Loucy (cell line): ENCODE measurements at regions not wholly inside any gene's neighbourhood (a gene's known extent, or its start where the extent isn't known, plus 50 kb on each side); places are given as distances from the start of the nearest gene placed in this dataset.
A peak's percentile ranks its signal among the peaks of the same experiment; 100 is the strongest.
"Not testable (repeated sequence)": the region's sequence is repeated elsewhere in the genome, so short reads cannot be mapped to it uniquely, and the experiment has no call there.

Experiments
- H2AFZ ChIP-seq: fragments of 200-600 bp; sonication (generic); 2 replicates; pipeline ENCODE4 v1.6.0; 2016; ENCODE audit warnings: antibody characterized with exemption, mild to moderate bottlenecking, low read length, moderate library complexity
- H3F3A ChIP-seq: fragments of 200-600 bp; 2 replicates; pipeline ENCODE4 v1.6.0; 2016; ENCODE audit warnings: antibody characterized with exemption, low read depth, mild to moderate bottlenecking
- H3K27me3 ChIP-seq: fragments of 200-600 bp; sonication (generic); 2 replicates; pipeline ENCODE4 v1.6.1; 2014; ENCODE audit warnings: low read length, mild to moderate bottlenecking; ENCODE audit not compliant: insufficient read depth, poor library complexity, severe bottlenecking
- H3K36me3 ChIP-seq: fragments of 200-600 bp; sonication (generic); 2 replicates; pipeline ENCODE4 v1.6.1; 2016; ENCODE audit warnings: low read length; ENCODE audit not compliant: insufficient read depth
- H3K4me1 ChIP-seq: fragments of 200-600 bp; sonication (generic); 2 replicates; pipeline ENCODE4 v1.5.1; 2014; ENCODE audit warnings: low read length, mild to moderate bottlenecking; ENCODE audit not compliant: insufficient read depth, poor library complexity, severe bottlenecking
- H3K4me2 ChIP-seq: fragments of 200-600 bp; sonication (generic); 2 replicates; pipeline ENCODE4 v1.6.0; 2014; ENCODE audit warnings: antibody characterized with exemption, low read length, low read depth, mild to moderate bottlenecking; ENCODE audit not compliant: poor library complexity, severe bottlenecking
- H3K4me3 ChIP-seq: fragments of 200-600 bp; sonication (generic); 2 replicates; pipeline ENCODE4 v1.5.1; 2014; ENCODE audit warnings: low read length, mild to moderate bottlenecking, mixed read lengths; ENCODE audit not compliant: poor library complexity, severe bottlenecking
- H3K79me2 ChIP-seq: fragments of 200-600 bp; sonication (generic); 2 replicates; pipeline ENCODE4 v1.6.1; 2014; ENCODE audit warnings: low read length; ENCODE audit not compliant: insufficient read depth
- H3K9ac ChIP-seq: fragments of 200-600 bp; sonication (generic); 2 replicates; pipeline ENCODE4 v1.6.0; 2014; ENCODE audit warnings: mild to moderate bottlenecking, low read depth, low read length, moderate library complexity; ENCODE audit not compliant: poor library complexity, severe bottlenecking
- H3K9me2 ChIP-seq: fragments of 200-600 bp; sonication (generic); replicated peaks from 2 replicates; pipeline ENCODE4 v1.6.1; 2016; ENCODE audit warnings: low read depth, low read length, mixed read lengths
- H3K9me3 ChIP-seq: fragments of 200-600 bp; sonication (generic); 2 replicates; pipeline ENCODE4 v1.6.1; 2014; ENCODE audit warnings: mild to moderate bottlenecking, antibody characterized with exemption, low read length, low read depth; ENCODE audit not compliant: insufficient read depth
- H4K20me1 ChIP-seq: fragments of 200-600 bp; sonication (generic); 2 replicates; pipeline ENCODE4 v1.6.0; 2014; ENCODE audit warnings: antibody characterized with exemption, low read length, mild to moderate bottlenecking; ENCODE audit not compliant: insufficient read depth, poor library complexity, severe bottlenecking
- EZH2phosphoT487 ChIP-seq: fragments of 200-600 bp; IDR thresholded peaks from 2 replicates; pipeline ENCODE4 v1.6.1; 2018; ENCODE audit warnings: antibody characterized with exemption, mild to moderate bottlenecking, moderate library complexity, borderline replicate concordance
- TF ChIP-seq, protein P1 (sequence below): fragments of 200-600 bp; sonication (generic); conservative IDR thresholded peaks from 2 replicates; pipeline ENCODE4 v1.5.1; 2014; ENCODE audit warnings: mild to moderate bottlenecking, antibody characterized with exemption, low read length

DNA sequence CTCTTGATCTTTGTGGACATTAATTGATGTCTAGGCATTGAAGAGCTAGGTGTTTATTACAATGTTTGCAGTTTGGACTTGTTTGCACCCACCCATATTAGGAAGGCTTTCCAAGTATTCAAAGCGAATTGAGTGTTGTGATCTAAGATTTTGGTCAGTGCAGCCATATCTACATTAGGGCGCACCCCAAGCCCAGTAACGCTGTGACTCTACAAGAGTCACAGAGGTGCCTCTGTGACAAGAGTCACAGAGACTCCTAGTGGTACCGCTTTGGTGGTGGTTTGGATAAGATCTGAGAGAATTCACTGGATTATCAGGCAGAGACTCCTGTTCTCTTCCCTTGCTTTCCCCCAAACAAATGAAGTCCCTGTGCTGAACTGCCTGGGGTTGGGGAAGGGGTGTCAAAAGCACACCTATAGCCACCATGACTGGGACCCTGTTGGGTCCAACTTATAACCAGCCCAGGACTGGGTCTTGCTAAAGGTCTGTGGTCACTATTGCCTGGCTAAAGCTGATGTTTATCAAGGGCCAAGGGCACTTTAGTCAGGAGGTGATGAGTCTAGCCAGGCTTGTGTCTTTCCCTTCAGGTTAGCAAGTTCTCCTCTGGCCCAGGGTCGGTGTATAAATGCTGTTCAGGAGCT lies 114.1 kb upstream of the RIOK2 start:
- Histone ChIP-seq H3K27me3 (no peaks in the 10 kb centered on the region), H3K36me3 (no peaks in the 10 kb centered on the region), H2AFZ (no peak overlapping the region), H3K9me3 (no peaks in the 10 kb centered on the region), H3F3A (no peaks in the 10 kb centered on the region), H3K4me3 (no peak overlapping the region), H4K20me1 (no peaks in the 10 kb centered on the region), H3K9me2 (no peaks in the 10 kb centered on the region), H3K79me2 (no peaks in the 10 kb centered on the region), H3K4me1 (no peaks in the 10 kb centered on the region), H3K4me2 (no peak overlapping the region), H3K9ac (no peak overlapping the region)
- TF ChIP-seq, protein P1, sequence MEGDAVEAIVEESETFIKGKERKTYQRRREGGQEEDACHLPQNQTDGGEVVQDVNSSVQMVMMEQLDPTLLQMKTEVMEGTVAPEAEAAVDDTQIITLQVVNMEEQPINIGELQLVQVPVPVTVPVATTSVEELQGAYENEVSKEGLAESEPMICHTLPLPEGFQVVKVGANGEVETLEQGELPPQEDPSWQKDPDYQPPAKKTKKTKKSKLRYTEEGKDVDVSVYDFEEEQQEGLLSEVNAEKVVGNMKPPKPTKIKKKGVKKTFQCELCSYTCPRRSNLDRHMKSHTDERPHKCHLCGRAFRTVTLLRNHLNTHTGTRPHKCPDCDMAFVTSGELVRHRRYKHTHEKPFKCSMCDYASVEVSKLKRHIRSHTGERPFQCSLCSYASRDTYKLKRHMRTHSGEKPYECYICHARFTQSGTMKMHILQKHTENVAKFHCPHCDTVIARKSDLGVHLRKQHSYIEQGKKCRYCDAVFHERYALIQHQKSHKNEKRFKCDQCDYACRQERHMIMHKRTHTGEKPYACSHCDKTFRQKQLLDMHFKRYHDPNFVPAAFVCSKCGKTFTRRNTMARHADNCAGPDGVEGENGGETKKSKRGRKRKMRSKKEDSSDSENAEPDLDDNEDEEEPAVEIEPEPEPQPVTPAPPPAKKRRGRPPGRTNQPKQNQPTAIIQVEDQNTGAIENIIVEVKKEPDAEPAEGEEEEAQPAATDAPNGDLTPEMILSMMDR, result peak; percentile 56
- no peak for TF ChIP-seq EZH2phosphoT487

DNA sequence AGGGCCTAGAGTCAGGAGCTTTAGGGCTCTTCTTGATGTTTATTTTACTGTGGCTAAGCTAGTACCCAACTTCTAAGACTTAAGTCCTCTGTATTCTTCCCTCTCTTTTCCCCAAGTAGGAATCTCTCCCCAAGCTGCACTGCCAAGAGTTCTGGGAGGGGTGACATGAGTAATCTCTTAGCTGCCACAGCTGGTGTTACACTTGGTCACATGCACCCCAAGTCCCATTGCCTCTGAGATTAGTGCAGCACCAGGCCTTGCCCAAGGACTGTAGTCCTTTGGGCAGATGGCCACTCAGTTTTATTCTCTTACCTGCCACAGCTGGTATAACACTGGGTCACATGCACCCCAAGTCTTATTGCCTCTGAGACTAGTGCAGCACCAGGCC lies 114.7 kb upstream of the RIOK2 start:
- Histone ChIP-seq H3K36me3 (no peaks in the 10 kb centered on the region), H3K4me2 (no peak overlapping the region), H3K79me2 (no peaks in the 10 kb centered on the region), H2AFZ (no peak overlapping the region), H3K9me3 (no peaks in the 10 kb centered on the region), H3K27me3 (no peaks in the 10 kb centered on the region), H3K4me3 (no peak overlapping the region), H3F3A (no peaks in the 10 kb centered on the region), H3K9ac (no peak overlapping the region), H3K4me1 (no peaks in the 10 kb centered on the region), H3K9me2 (no peaks in the 10 kb centered on the region), H4K20me1 (no peaks in the 10 kb centered on the region)
- TF ChIP-seq EZH2phosphoT487, result no peak
- TF ChIP-seq, protein P1, result no peak

DNA sequence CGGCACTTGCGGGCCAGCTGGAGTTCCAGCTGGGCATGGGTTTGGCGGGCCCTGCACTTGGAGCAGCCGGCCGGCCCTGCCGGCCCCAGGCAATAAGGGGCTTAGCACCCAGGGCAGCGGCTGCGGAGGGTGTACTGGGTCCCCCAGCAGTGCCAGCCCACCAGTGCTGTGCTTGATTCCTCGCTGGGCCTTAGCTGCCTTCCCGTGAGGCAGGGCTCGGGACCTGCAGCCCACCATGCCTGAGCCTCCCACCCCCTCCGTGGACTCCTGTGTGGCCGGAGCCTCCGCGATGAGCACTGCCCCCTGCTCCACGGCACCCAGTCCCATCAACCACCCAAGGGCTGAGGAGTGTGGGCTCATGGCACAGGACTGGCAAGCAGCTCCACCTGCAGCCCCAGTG lies 118.1 kb upstream of the RIOK2 start:
- not testable (repeated sequence) for H3K9me3 ChIP-seq, H3K79me2 ChIP-seq, H3K27me3 ChIP-seq, H2AFZ ChIP-seq, H3K9me2 ChIP-seq, H3F3A ChIP-seq, H3K9ac ChIP-seq, H3K4me3 ChIP-seq, H3K4me1 ChIP-seq, H4K20me1 ChIP-seq, H3K4me2 ChIP-seq, H3K36me3 ChIP-seq

DNA sequence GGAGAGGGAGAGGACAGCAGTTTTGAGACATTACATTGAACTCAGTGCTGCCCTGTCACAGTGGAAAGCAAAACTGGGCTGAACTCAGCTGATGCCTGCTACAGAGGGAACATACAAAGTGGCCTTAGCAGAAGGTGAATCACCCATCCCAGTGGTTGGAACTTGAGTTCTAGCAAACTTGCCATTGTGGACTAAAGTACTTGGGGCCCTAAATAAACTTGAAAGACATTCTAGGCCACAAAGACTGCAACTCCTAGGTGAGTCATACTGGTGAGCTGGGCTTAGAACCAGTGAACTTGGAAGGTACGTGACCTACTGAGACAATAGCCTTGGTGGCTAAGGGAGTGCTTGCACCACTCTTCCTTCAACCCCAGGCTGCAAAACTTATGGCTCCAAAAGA lies 155.7 kb upstream of the RIOK2 start:
- H3K4me1 ChIP-seq, result no peaks in the 10 kb centered on the region
- no peak overlapping the region for H3K4me3 ChIP-seq
- TF ChIP-seq EZH2phosphoT487, result no peak
- TF ChIP-seq, protein P1, result no peak
- no peak overlapping the region for H2AFZ ChIP-seq
- no peak overlapping the region for H3K4me2 ChIP-seq
- no peaks in the 10 kb centered on the region for H3K79me2 ChIP-seq
- no peaks in the 10 kb centered on the region for H4K20me1 ChIP-seq
- H3K9me3 ChIP-seq, result no peaks in the 10 kb centered on the region
- no peaks in the 10 kb centered on the region for H3F3A ChIP-seq
- H3K9ac ChIP-seq, result no peak overlapping the region
- H3K9me2 ChIP-seq, result no peaks in the 10 kb centered on the region
- no peaks in the 10 kb centered on the region for H3K27me3 ChIP-seq
- H3K36me3 ChIP-seq, result no peaks in the 10 kb centered on the region
